HG02642 (cell line): ENCODE measurements at regions not wholly inside any gene's neighbourhood (a gene's known extent, or its start where the extent isn't known, plus 50 kb on each side); places are given as distances from the start of the nearest gene placed in this dataset.

Experiments used
- ATAC-seq: cut with Tn5 transposase; IDR thresholded peaks from one replicate; pipeline ENCODE4 v1.9.1; 2021; ENCODE audit warnings: mild to moderate bottlenecking; ENCODE audit not compliant: unreplicated experiment, poor library complexity

- no peak for ATAC-seq
These were observed 92.3 kb downstream of the HS1BP3 start for GRCh38 chr2:20558391-20559150.

DNA sequence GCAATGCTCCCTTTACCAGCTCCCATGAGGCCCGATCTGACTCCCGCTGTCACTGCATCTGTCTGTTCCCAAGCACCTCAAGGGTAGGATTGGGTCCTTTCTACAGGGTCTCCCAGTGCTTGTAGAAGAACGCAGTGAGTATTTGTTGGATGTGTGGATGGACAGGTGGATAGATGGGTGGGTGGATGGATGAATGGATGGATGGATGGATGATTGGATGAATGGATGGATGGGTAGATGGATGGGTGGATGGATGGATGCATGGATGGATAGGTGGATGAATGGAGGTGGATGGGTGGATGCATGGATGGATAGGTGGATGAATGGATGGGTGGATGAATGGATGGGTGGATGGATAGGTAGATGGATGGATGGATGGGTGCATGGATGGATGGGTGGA, 91.6 kb downstream of the HS1BP3 start:
- no peak for ATAC-seq

DNA sequence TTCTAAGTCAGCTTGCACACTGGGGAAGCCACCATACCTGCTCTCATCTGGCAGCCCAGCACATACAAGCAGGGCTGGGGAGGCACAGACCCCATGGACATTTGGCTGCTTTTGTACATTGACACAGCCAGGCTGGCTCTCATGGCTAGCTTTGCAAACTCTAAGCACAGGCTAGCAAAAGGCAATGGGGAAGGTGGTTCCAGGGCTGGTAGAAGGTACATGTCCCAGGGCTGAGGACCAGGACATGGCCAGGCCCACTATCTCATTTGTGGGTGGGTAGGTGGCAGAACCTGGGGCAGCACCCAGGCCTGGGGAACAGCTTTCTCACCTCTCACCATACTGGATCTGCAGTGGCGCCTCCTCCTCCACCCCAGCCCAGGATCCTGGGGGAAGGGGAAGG, 90.9 kb downstream of the HS1BP3 start:
- ATAC-seq, result no peak

- ATAC-seq, result no peak
These were observed 89.8 kb downstream of the HS1BP3 start for GRCh38 chr2:20560891-20561636.

- ATAC-seq, result no peak
These were observed 89.1 kb downstream of the HS1BP3 start for GRCh38 chr2:20561637-20562454.

DNA sequence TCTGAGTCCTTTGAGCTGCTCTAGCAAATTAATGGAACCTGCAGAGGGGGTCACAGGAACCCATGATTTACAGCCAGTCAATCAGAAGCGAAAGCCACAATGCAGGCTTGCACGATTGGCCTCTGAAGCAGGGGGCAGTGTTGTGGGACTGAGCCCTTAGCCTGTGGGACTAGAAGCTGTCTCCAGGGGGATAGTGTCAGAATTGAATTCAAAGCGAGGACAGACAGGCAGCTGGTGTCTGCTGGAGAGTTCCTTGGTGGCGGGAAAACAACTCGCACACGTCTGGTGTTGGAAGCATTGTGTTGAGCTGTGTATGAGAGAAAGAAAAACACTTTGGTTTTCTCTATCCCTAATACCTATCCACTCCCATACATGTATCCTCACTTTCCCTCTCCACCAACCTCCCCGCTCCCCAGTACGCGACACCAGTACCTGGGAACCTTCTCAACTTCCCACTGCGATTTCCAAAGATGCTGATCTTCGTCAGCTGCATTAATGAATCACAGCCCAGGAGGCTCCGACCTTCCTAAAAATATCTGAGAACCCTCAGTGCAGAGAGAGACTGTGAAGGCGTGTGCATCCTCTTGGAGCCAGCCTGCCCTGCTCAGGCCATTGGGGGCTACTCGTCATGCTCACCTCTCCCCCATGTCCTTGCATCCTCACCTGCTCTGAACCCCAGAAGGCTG, 88.2 kb downstream of the HS1BP3 start:
- no peak for ATAC-seq

- ATAC-seq, result no peak
These were observed 87.6 kb downstream of the HS1BP3 start for GRCh38 chr2:20563251-20563650.

DNA sequence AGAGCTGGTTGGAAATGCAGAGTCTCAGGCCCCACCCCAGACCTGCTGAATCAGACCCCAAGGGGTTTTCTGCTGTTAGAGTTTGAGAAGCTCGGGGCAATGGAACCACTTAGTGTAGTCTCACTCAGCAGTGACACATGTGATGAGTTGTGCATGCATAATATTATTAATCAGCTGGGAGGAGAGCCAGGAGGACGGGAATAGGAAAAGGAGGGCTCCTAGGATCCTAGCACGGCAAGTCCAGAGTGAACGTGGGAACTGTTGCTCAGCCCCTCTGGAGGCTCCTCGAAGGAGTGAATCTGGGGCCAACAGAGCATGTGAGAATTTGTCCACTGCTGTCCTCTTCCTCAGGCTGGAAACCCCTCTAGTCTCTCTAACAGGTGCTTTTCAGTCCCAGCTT, 87.1 kb downstream of the HS1BP3 start:
- ATAC-seq, result no peak

- no peak for ATAC-seq
These were observed 85.7 kb downstream of the HS1BP3 start for GRCh38 chr2:20565101-20565622.

- ATAC-seq, result no peak
These were observed 85.2 kb downstream of the HS1BP3 start for GRCh38 chr2:20565623-20566236.

GRCh38 chr2:20566331-20566730, 84.6 kb downstream of the HS1BP3 start:
- ATAC-seq, result no peak

DNA sequence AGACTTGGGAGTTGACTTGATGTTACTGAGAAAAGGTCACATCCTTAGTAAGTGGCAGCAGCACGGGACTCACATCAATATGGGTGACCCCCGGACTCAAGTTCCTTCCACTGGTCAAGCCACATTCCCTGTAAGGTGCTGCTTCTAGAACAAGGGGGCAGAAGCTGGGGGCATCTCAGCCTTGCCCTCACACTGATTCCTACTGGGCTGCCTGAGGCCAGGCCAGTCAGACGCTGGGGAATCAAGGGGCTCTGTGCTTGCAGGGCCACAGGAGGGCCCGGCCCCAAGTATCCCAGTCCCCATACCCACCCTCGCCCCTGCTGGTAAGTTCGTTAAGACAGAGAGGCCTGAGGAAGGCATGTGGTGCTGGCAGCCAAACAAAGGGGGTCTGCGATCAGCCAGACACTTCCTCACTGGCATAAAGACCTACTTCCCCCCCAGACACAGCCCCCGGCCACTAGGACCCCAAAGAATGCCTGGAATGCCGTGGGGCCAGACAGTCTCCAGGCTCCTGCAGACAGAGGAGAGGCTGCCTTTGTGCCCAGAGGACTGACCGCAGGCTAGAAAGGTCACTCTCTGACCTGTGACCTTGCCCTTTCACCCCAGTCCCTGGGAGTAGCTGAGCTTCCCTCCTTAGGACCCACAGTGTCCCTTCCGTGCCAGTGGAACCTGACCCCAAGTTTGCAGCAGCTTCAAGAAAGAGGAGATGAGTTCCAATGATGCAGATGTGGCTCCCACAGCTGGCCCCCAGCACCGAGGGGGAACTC, 83.6 kb downstream of the HS1BP3 start:
- ATAC-seq, result no peak
